ENCODE measurements at regions not wholly inside any gene's neighbourhood (a gene's known extent, or its start where the extent isn't known, plus 50 kb on each side); places are given as distances from the start of the nearest gene placed in this dataset.

- no peak overlapping the region for H3K9ac ChIP-seq (ENCODE audit: low read length)
- H3F3A ChIP-seq (ENCODE audit: insufficient read depth, low read length, poor library complexity, severe bottlenecking), result no peaks in the 10 kb centered on the region
- no peak overlapping the region for H3K27ac ChIP-seq (ENCODE audit: low read length)
- TF ChIP-seq TAF1 (IDR thresholded peaks at IDR 0.05; ENCODE audit: low read depth), result no peak
- no peak for TF ChIP-seq REST (IDR thresholded peaks at IDR 0.05; ENCODE audit: borderline replicate concordance)
- no peak for TF ChIP-seq EP300 (conservative IDR thresholded peaks at IDR 0.05; ENCODE audit: poor library complexity, severe bottlenecking)
- TF ChIP-seq MXI1 (conservative IDR thresholded peaks at IDR 0.05; ENCODE audit: poor library complexity, severe bottlenecking), result no peak
- no peak for TF ChIP-seq POLR2AphosphoS5 (IDR thresholded peaks at IDR 0.05)
- no peak for TF ChIP-seq CTCF (IDR thresholded peaks at IDR 0.05; ENCODE audit: poor library complexity, severe bottlenecking)
- no peaks in the 10 kb centered on the region for H3K79me2 ChIP-seq (replicated peaks; ENCODE audit: insufficient read depth, low read length)
- no peaks in the 10 kb centered on the region for H3K27me3 ChIP-seq (ENCODE audit: insufficient read depth, low read depth, low read length)
- H2AFZ ChIP-seq (ENCODE audit: low read depth, low read length), result no peak overlapping the region
- H3K9me3 ChIP-seq (ENCODE audit: low read length), result no peaks in the 10 kb centered on the region
- H3K9me2 ChIP-seq (ENCODE audit: insufficient read depth, low read length), result no peaks in the 10 kb centered on the region
- no peak overlapping the region for H3K4me3 ChIP-seq (ENCODE audit: low read length)
- no peaks in the 10 kb centered on the region for H4K20me1 ChIP-seq (ENCODE audit: insufficient read depth)
- no peaks in the 10 kb centered on the region for H3K36me3 ChIP-seq (ENCODE audit: insufficient read depth, low read length)
- no peak overlapping the region for H3K4me2 ChIP-seq (ENCODE audit: low read length)
These were observed 187.8 kb upstream of the TTC14 start for GRCh38 chr3:180414157-180414556.

- H3K9ac ChIP-seq (ENCODE audit: low read length), result no peak overlapping the region
- H3K36me3 ChIP-seq (ENCODE audit: insufficient read depth, low read length), result no peaks in the 10 kb centered on the region
- H3K9me2 ChIP-seq (ENCODE audit: insufficient read depth, low read length), result no peaks in the 10 kb centered on the region
- H3F3A ChIP-seq (ENCODE audit: insufficient read depth, low read length, poor library complexity, severe bottlenecking), result no peaks in the 10 kb centered on the region
- no peaks in the 10 kb centered on the region for H4K20me1 ChIP-seq (ENCODE audit: insufficient read depth)
- H3K27me3 ChIP-seq (ENCODE audit: insufficient read depth, low read depth, low read length), result no peaks in the 10 kb centered on the region
- TF ChIP-seq CTCF (IDR thresholded peaks at IDR 0.05; ENCODE audit: poor library complexity, severe bottlenecking), result no peak
- TF ChIP-seq EP300 (conservative IDR thresholded peaks at IDR 0.05; ENCODE audit: poor library complexity, severe bottlenecking), result no peak
- TF ChIP-seq MXI1 (conservative IDR thresholded peaks at IDR 0.05; ENCODE audit: poor library complexity, severe bottlenecking), result no peak
- no peak for TF ChIP-seq RAD21 (conservative IDR thresholded peaks at IDR 0.05)
- TF ChIP-seq EZH2 (IDR thresholded peaks at IDR 0.05; ENCODE audit: borderline replicate concordance, insufficient read depth, low read length, poor library complexity, severe bottlenecking), result no peak
- no peak for TF ChIP-seq SMC3 (conservative IDR thresholded peaks at IDR 0.05; ENCODE audit: poor library complexity)
- no peak for TF ChIP-seq POLR2AphosphoS5 (IDR thresholded peaks at IDR 0.05)
- H3K4me2 ChIP-seq (ENCODE audit: low read length), result no peak overlapping the region
- no peaks in the 10 kb centered on the region for H3K79me2 ChIP-seq (replicated peaks; ENCODE audit: insufficient read depth, low read length)
- H3K4me3 ChIP-seq (ENCODE audit: low read length), result no peak overlapping the region
- H2AFZ ChIP-seq (ENCODE audit: low read depth, low read length), result peak overlapping the region; percentile 7
- H3K27ac ChIP-seq (ENCODE audit: low read length), result no peak overlapping the region
- no peaks in the 10 kb centered on the region for H3K9me3 ChIP-seq (ENCODE audit: low read length)
These were observed 185.8 kb upstream of the TTC14 start for GRCh38 chr3:180416111-180416594.
